ENCODE measurements at regions not wholly inside any gene's neighbourhood (a gene's known extent, or its start where the extent isn't known, plus 50 kb on each side); places are given as distances from the start of the nearest gene placed in this dataset.

DNA sequence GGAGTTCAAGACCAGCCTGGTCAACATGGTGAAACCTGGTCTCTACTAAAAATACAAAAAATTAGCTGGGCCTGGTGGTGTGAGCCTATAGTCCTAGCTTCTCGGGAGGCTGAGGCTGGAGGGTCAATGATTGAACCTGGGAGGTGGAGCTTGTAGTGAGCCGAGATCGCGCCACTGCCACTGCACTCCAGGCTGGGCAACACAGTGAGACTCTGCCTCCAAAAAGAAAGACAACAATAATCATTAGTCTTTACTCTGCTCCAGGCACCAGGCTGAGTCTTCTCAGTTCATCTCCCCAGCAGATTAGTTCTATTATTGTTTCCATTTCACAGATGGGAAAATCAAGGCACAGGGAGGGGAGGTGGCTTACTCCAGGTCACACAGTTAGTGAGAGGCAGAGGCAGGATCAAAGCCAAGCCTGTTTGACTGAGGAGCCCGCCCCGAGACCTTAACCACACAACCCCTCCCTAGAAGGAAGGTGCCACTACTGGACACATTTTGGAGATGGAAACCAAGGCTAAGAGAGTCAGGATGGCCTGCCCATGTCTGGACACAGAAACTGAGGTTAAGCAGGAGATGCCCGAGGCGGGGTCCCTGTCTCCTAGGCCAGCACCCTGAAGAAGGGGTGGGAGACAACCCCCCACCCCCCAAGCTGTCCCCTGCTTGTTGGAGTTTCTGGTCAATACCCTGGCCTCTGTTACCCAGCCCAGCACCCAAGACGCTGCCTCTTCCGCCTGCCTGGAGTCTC is 75.8 kb downstream of the CEBPB start:
- Histone ChIP-seq H3K4ac (ENCODE audit: low read length) (no peak overlapping the region), H3K9ac (ENCODE audit: low read depth, low read length, poor library complexity) (no peak overlapping the region), H3K4me1 (ENCODE audit: control insufficient read depth in 2 of 2, insufficient read depth in 1 of 2, low read depth in 1 of 2, low read length in 2 of 2) (peaks cover 0 to 13% of the 10 kb centered on the region in 2 donors), H2AFZ (ENCODE audit: low read length) (no peak overlapping the region), H4K8ac (ENCODE audit: low read depth, low read length) (no peak overlapping the region), H2BK15ac (ENCODE audit: low read length) (peak overlapping the region; percentile 14), H4K91ac (ENCODE audit: low read depth, low read length, poor library complexity) (no peak overlapping the region), H3K14ac (ENCODE audit: low read length) (no peak overlapping the region), H2BK120ac (ENCODE audit: low read depth, low read length) (no peak overlapping the region), H2BK12ac (ENCODE audit: low read length) (no peak overlapping the region), H2AK5ac (ENCODE audit: low read depth, low read length) (no peak overlapping the region), H3K9me3 (replicated peaks in 1 of 2; ENCODE audit: control insufficient read depth in 2 of 2, insufficient read depth in 1 of 2, low read depth in 1 of 2, low read length in 2 of 2) (no peaks in the 10 kb centered on the region), H3K27me3 (ENCODE audit: control insufficient read depth in 3 of 3, insufficient read depth in 3 of 3, low read depth in 1 of 3, low read length in 3 of 3) (peaks cover 0 to 9% (median 0%) of the 10 kb centered on the region in 3 experiments), H3K79me1 (ENCODE audit: low read depth, low read length) (no peaks in the 10 kb centered on the region), H3K4me3 (ENCODE audit: low read length in 2 of 2) (no peak overlapping the region), H3K4me2 (ENCODE audit: insufficient read depth, low read length, poor library complexity, severe bottlenecking) (no peak overlapping the region), H3K18ac (ENCODE audit: low read length) (no peak overlapping the region), H3K36me3 (replicated peaks in 1 of 2; ENCODE audit: control insufficient read depth in 2 of 2, insufficient read depth in 2 of 2, low read length in 2 of 2) (no peaks in the 10 kb centered on the region), H2BK5ac (ENCODE audit: low read length) (no peak overlapping the region), H3K23ac (ENCODE audit: low read depth, low read length, poor library complexity) (no peak overlapping the region), H3K27ac (replicated peaks; ENCODE audit: low read length) (no peak overlapping the region)
- no peak for DNase-seq (ENCODE audit: low spot score)
- WGBS, 2 donors (ENCODE audit: extremely low coverage in 2 of 2, insufficient read length in 2 of 2, insufficient replicate concordance in 1 of 2), result no CpG with 5 or more reads among the region's 10 CpGs

DNA sequence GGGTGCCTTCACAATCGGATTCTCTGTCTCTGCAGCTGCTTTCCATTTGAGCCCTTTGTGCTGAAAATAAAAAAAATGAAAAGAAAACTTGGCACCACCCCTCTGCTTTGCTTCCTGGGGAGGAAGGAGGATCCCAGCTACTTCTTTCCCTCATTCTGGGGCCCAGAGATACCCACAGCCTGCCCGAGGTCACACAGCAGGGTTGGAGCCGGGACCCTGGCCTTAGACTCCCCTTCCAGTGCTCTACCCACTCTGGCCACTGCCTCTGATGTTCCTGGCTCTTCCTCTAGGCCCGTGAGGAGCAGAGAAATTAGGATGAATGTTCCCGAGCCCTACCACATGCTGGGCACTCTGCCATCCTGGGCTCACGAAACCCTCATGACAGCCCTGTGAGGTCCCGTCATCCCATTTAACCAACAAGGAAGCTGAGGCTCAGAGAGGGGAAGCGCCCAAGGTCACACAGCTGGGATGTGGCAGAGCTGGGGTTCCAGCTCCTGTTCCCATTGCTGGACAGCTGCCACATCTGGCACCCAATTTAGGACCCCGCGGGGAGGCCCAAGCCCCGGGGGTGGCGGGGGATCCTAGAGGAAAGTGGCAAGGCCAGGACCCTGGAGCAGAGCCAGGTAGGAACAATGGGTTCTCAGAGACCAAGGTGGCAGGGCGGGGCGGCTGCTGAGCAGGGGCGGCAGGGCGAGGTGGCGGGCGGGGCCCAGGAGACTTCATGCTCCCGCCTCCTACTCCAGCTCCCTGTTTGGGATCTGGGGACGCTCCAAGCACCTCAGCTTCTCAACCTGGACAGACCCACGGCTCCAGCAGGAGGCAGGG is 76.6 kb downstream of the CEBPB start:
- no peak overlapping the region for H4K91ac ChIP-seq (ENCODE audit: low read depth, low read length, poor library complexity)
- H2BK15ac ChIP-seq (ENCODE audit: low read length), result peak overlapping the region; percentile 14
- H4K8ac ChIP-seq (ENCODE audit: low read depth, low read length), result no peak overlapping the region
- no peak overlapping the region for H3K14ac ChIP-seq (ENCODE audit: low read length)
- H3K36me3 ChIP-seq (replicated peaks in 1 of 2; ENCODE audit: control insufficient read depth in 2 of 2, insufficient read depth in 2 of 2, low read length in 2 of 2), result no peaks in the 10 kb centered on the region
- H3K4ac ChIP-seq (ENCODE audit: low read length), result no peak overlapping the region
- no peak overlapping the region for H2BK120ac ChIP-seq (ENCODE audit: low read depth, low read length)
- no peak overlapping the region for H3K9ac ChIP-seq (ENCODE audit: low read depth, low read length, poor library complexity)
- no peak for DNase-seq (ENCODE audit: low spot score)
- peaks cover 0 to 13% of the 10 kb centered on the region in 2 donors for H3K4me1 ChIP-seq (ENCODE audit: control insufficient read depth in 2 of 2, insufficient read depth in 1 of 2, low read depth in 1 of 2, low read length in 2 of 2)
- no peak overlapping the region for H2BK12ac ChIP-seq (ENCODE audit: low read length)
- H3K27ac ChIP-seq (replicated peaks; ENCODE audit: low read length), result no peak overlapping the region
- H2BK5ac ChIP-seq (ENCODE audit: low read length), result no peak overlapping the region
- H3K4me3 ChIP-seq (ENCODE audit: low read length in 2 of 2), result no peak overlapping the region
- no peak overlapping the region for H3K4me2 ChIP-seq (ENCODE audit: insufficient read depth, low read length, poor library complexity, severe bottlenecking)
- no CpG with 5 or more reads among the region's 21 CpGs for WGBS, 2 donors (ENCODE audit: extremely low coverage in 2 of 2, insufficient read length in 2 of 2, insufficient replicate concordance in 1 of 2)
- no peak overlapping the region for H2AFZ ChIP-seq (ENCODE audit: low read length)
- H3K79me1 ChIP-seq (ENCODE audit: low read depth, low read length), result no peaks in the 10 kb centered on the region
- peaks cover 0 to 9% (median 0%) of the 10 kb centered on the region in 3 experiments for H3K27me3 ChIP-seq (ENCODE audit: control insufficient read depth in 3 of 3, insufficient read depth in 3 of 3, low read depth in 1 of 3, low read length in 3 of 3)
- H3K18ac ChIP-seq (ENCODE audit: low read length), result peak overlapping the region; percentile 40
- H2AK5ac ChIP-seq (ENCODE audit: low read depth, low read length), result peak overlapping the region; percentile 73
- H3K23ac ChIP-seq (ENCODE audit: low read depth, low read length, poor library complexity), result no peak overlapping the region
- no peaks in the 10 kb centered on the region for H3K9me3 ChIP-seq (replicated peaks in 1 of 2; ENCODE audit: control insufficient read depth in 2 of 2, insufficient read depth in 1 of 2, low read depth in 1 of 2, low read length in 2 of 2)

DNA sequence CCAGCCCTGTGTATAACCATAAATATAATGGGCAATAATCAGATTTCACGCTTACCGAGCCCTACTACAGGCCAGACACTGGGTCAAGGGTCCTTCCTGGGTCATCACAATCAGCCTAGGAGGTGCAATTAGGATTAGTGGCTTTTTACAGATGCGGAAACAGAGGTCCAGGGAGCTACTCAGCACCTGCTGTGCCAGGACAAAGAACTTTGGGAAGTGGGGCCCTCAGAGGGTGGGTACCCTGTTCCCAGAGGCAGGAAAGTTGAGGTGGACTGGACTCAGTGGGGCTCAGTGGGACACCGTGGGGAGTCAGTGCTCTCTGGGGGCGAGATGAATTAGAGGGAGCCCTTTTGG is 77.2 kb downstream of the CEBPB start:
- Histone ChIP-seq H4K8ac (ENCODE audit: low read depth, low read length) (no peak overlapping the region), H2BK5ac (ENCODE audit: low read length) (no peak overlapping the region), H3K18ac (ENCODE audit: low read length) (no peak overlapping the region), H3K4me2 (ENCODE audit: insufficient read depth, low read length, poor library complexity, severe bottlenecking) (no peak overlapping the region), H3K4ac (ENCODE audit: low read length) (no peak overlapping the region), H3K9me3 (replicated peaks in 1 of 2; ENCODE audit: control insufficient read depth in 2 of 2, insufficient read depth in 1 of 2, low read depth in 1 of 2, low read length in 2 of 2) (no peaks in the 10 kb centered on the region), H4K91ac (ENCODE audit: low read depth, low read length, poor library complexity) (no peak overlapping the region), H2AK5ac (ENCODE audit: low read depth, low read length) (peak overlapping the region; percentile 25), H3K79me1 (ENCODE audit: low read depth, low read length) (no peaks in the 10 kb centered on the region), H2BK12ac (ENCODE audit: low read length) (no peak overlapping the region), H2BK15ac (ENCODE audit: low read length) (no peak overlapping the region), H2AFZ (ENCODE audit: low read length) (no peak overlapping the region), H3K9ac (ENCODE audit: low read depth, low read length, poor library complexity) (no peak overlapping the region), H3K23ac (ENCODE audit: low read depth, low read length, poor library complexity) (no peak overlapping the region), H3K4me1 (ENCODE audit: control insufficient read depth in 2 of 2, insufficient read depth in 1 of 2, low read depth in 1 of 2, low read length in 2 of 2) (peaks cover 0 to 13% of the 10 kb centered on the region in 2 donors), H3K27me3 (ENCODE audit: control insufficient read depth in 3 of 3, insufficient read depth in 3 of 3, low read depth in 1 of 3, low read length in 3 of 3) (peaks cover 0 to 9% (median 0%) of the 10 kb centered on the region in 3 experiments), H3K4me3 (ENCODE audit: low read length in 2 of 2) (no peak overlapping the region), H3K27ac (replicated peaks; ENCODE audit: low read length) (no peak overlapping the region), H3K14ac (ENCODE audit: low read length) (no peak overlapping the region), H3K36me3 (replicated peaks in 1 of 2; ENCODE audit: control insufficient read depth in 2 of 2, insufficient read depth in 2 of 2, low read length in 2 of 2) (no peaks in the 10 kb centered on the region), H2BK120ac (ENCODE audit: low read depth, low read length) (no peak overlapping the region)
- no CpG with 5 or more reads among the region's 5 CpGs for WGBS, 2 donors (ENCODE audit: extremely low coverage in 2 of 2, insufficient read length in 2 of 2, insufficient replicate concordance in 1 of 2)
- DNase-seq (ENCODE audit: low spot score), result no peak

Measured in neuronal stem cell (in vitro differentiated cells).